ENCODE measurements at regions not wholly inside any gene's neighbourhood (a gene's known extent, or its start where the extent isn't known, plus 50 kb on each side); places are given as distances from the start of the nearest gene placed in this dataset.
A peak's percentile ranks its signal among the peaks of the same experiment; 100 is the strongest.

- Histone ChIP-seq H3K27ac (no peak overlapping the region), H3K4me1 (peaks cover 0 to 6% (median 0%) of the 10 kb centered on the region in 4 donors), H3K36me3 (no peaks in the 10 kb centered on the region), H3K4me3 (no peak overlapping the region), H3K27me3 (no peaks in the 10 kb centered on the region), H3K9me3 (no peaks in the 10 kb centered on the region)
- TF ChIP-seq POLR2A (IDR thresholded peaks at IDR 0.05) (no peak), CTCF (IDR thresholded peaks at IDR 0.05) (no peak)
- DNase-seq, result no peak
These were observed 53.8 kb upstream of the PPP2R5A start for GRCh38 chr1:212231372-212231771.

- Histone ChIP-seq H3K27me3 (no peaks in the 10 kb centered on the region), H3K27ac (no peak overlapping the region), H3K36me3 (no peaks in the 10 kb centered on the region), H3K4me1 (peaks cover 0 to 6% (median 0%) of the 10 kb centered on the region in 4 donors), H3K9me3 (no peaks in the 10 kb centered on the region), H3K4me3 (no peak overlapping the region)
- no peak for DNase-seq
- TF ChIP-seq CTCF (IDR thresholded peaks at IDR 0.05) (no peak), POLR2A (IDR thresholded peaks at IDR 0.05) (no peak)
These were observed 53.1 kb upstream of the PPP2R5A start for GRCh38 chr1:212232090-212232489.

GRCh38 chr1:212233321-212233720, 51.9 kb upstream of the PPP2R5A start:
- Histone ChIP-seq H3K4me3 (no peak overlapping the region), H3K27me3 (no peaks in the 10 kb centered on the region), H3K36me3 (no peaks in the 10 kb centered on the region), H3K9me3 (no peaks in the 10 kb centered on the region), H3K4me1 (peaks cover 0 to 12% (median 0%) of the 10 kb centered on the region in 4 donors), H3K27ac (no peak overlapping the region)
- DNase-seq, result no peak
- TF ChIP-seq POLR2A (IDR thresholded peaks at IDR 0.05), result no peak
- no peak for TF ChIP-seq CTCF (IDR thresholded peaks at IDR 0.05)

- Histone ChIP-seq H3K4me3 (no peak overlapping the region), H3K9me3 (no peaks in the 10 kb centered on the region), H3K36me3 (no peaks in the 10 kb centered on the region), H3K27ac (peak overlapping the region in 1 of 4 donors; percentile 61), H3K27me3 (no peaks in the 10 kb centered on the region), H3K4me1 (peaks cover 0 to 17% (median 0%) of the 10 kb centered on the region in 4 donors)
- DNase-seq, result no peak
- TF ChIP-seq CTCF (IDR thresholded peaks at IDR 0.05) (no peak), POLR2A (IDR thresholded peaks at IDR 0.05) (no peak)
These were observed 50.5 kb upstream of the PPP2R5A start for GRCh38 chr1:212234431-212235395.

All from Peyer's patch (tissue), 4 donors.